H1 (cell line): ENCODE measurements at regions not wholly inside any gene's neighbourhood (a gene's known extent, or its start where the extent isn't known, plus 50 kb on each side); places are given as distances from the start of the nearest gene placed in this dataset.

Experiments used
- CTCF ChIA-PET: fragments of 300-600 bp; sonication (Branson Sonifier 250); formaldehyde crosslinking; loops from one replicate; lab custom pipeline; 2021; ENCODE audit not compliant: partially characterized antibody; lab: Charles Lee
- POLR2A ChIA-PET: fragments of 300-600 bp; sonication (Branson Sonifier 250); formaldehyde crosslinking; loops from one replicate; lab custom pipeline; 2021; ENCODE audit warnings: inconsistent platforms; ENCODE audit not compliant: partially characterized antibody; lab: Charles Lee
- DNase-seq, 2 experiments: peaks; one replicate each; pipeline versions ENCODE4 v3.0.0 to v3.0.0-alpha.2; 2010 to 2022; ENCODE audit warnings: low spot score in 2 of 2, low read depth in 1 of 2, mixed read lengths in 1 of 2
- FAIRE-seq: peaks from 2 replicates; lab custom pipeline; 2011; peaks lifted over from hg19 to GRCh38; lab: Jason Lieb, UNC
- H2AFZ ChIP-seq: 2 replicates; pipeline ENCODE4 v1.8.1; 2012; ENCODE audit warnings: low read length, inconsistent platforms
- H2AK5ac ChIP-seq: 2 replicates; pipeline ENCODE4 v1.6.1; 2013; ENCODE audit warnings: low read depth, low read length
- H2BK120ac ChIP-seq: replicated peaks from 2 replicates; pipeline ENCODE3; 2013; ENCODE audit warnings: low read depth, low read length, inconsistent platforms
- H2BK12ac ChIP-seq: 2 replicates; pipeline ENCODE4 v1.6.1; 2013; ENCODE audit warnings: low read depth, low read length
- H2BK15ac ChIP-seq: 2 replicates; pipeline ENCODE4 v1.6.1; 2013; ENCODE audit warnings: low read length
- H2BK20ac ChIP-seq: 2 replicates; pipeline ENCODE4 v1.6.1; 2013; ENCODE audit warnings: low read length
- H2BK5ac ChIP-seq: 2 replicates; pipeline ENCODE4 v1.6.1; 2013; ENCODE audit warnings: low read depth, low read length
- H3K14ac ChIP-seq: 2 replicates; pipeline ENCODE4 v1.6.1; 2013; ENCODE audit warnings: inconsistent platforms; ENCODE audit not compliant: insufficient read length
- H3K18ac ChIP-seq: 2 replicates; pipeline ENCODE4 v1.6.1; 2013; ENCODE audit warnings: low read length; ENCODE audit errors: extremely low read depth
- H3K23ac ChIP-seq: 2 replicates; pipeline ENCODE4 v1.6.1; 2013; ENCODE audit warnings: inconsistent platforms; ENCODE audit not compliant: insufficient read length
- H3K23me2 ChIP-seq: 2 replicates; pipeline ENCODE4 v1.6.1; 2013; ENCODE audit warnings: low read depth, low read length
- H3K27ac ChIP-seq: 2 replicates; pipeline ENCODE4 v1.6.1; 2011; ENCODE audit warnings: low read depth, low read length, inconsistent platforms
- H3K27me3 ChIP-seq, 4 experiments: replicated peaks in 1 of 4; 1 replicate in 1 of 4; 2 replicates in 3 of 4; pipeline versions ENCODE4 v1.6.1 to v1.8.1; 2011 to 2013; ENCODE audit warnings: low read length in 3 of 4, mild to moderate bottlenecking in 3 of 4, inconsistent platforms in 2 of 4, mixed read lengths in 2 of 4, moderate library complexity in 1 of 4; ENCODE audit not compliant: control insufficient read depth in 3 of 4, insufficient read depth in 3 of 4; ENCODE audit errors: extremely low read depth in 1 of 4
- H3K36me3 ChIP-seq, 4 experiments: 2 replicates each; pipeline versions ENCODE4 v1.6.1 to v1.8.1; 2011 to 2013; ENCODE audit warnings: mild to moderate bottlenecking in 4 of 4, low read length in 3 of 4, moderate library complexity in 2 of 4, control low read depth in 1 of 4, inconsistent platforms in 1 of 4; ENCODE audit not compliant: insufficient read depth in 4 of 4, control insufficient read depth in 2 of 4
- H3K4ac ChIP-seq: replicated peaks from 2 replicates; pipeline ENCODE3; 2013; ENCODE audit warnings: low read length, low read depth, mixed read lengths, inconsistent platforms; ENCODE audit not compliant: insufficient read length
- H3K4me1 ChIP-seq, 4 experiments: replicated peaks in 1 of 4; 1 replicate in 1 of 4; 2 replicates in 3 of 4; pipeline versions ENCODE4 v1.6.1 to v1.8.1; 2011 to 2013; ENCODE audit warnings: low read length in 3 of 4, inconsistent platforms in 2 of 4, mixed read lengths in 1 of 4; ENCODE audit not compliant: insufficient read depth in 4 of 4, control insufficient read depth in 3 of 4
- H3K4me2 ChIP-seq, 2 experiments: 2 replicates each; pipeline versions ENCODE4 v1.6.1 to v1.8.1; 2011 to 2013; ENCODE audit warnings: low read depth in 2 of 2, low read length in 2 of 2, control low read depth in 1 of 2, inconsistent platforms in 1 of 2, mild to moderate bottlenecking in 1 of 2; ENCODE audit not compliant: insufficient read depth in 1 of 2
- H3K4me3 ChIP-seq, 4 experiments: fragments of 200-600, 300-600 bp in 1 of 4; sonication (generic), shearing (Covaris generic), sonication (Bioruptor Twin) in 1 of 4; 2 replicates each; pipeline versions ENCODE4 v1.5.1 to v1.8.1; 2011 to 2016; ENCODE audit warnings: low read length in 4 of 4, low read depth in 3 of 4, control low read depth in 2 of 4, inconsistent platforms in 2 of 4, mild to moderate bottlenecking in 2 of 4, mixed read lengths in 1 of 4, moderate library complexity in 1 of 4; ENCODE audit not compliant: insufficient read depth in 2 of 4; ENCODE audit errors: extremely low read depth in 1 of 4
- H3K56ac ChIP-seq: replicated peaks from 2 replicates; pipeline ENCODE3; 2013; ENCODE audit warnings: low read depth, mild to moderate bottlenecking, mixed read lengths, low read length, inconsistent platforms; ENCODE audit not compliant: insufficient read length
- H3K79me1 ChIP-seq: 2 replicates; pipeline ENCODE4 v1.6.1; 2013; ENCODE audit warnings: low read depth, low read length, control low read depth
- H3K79me2 ChIP-seq, 2 experiments: 2 replicates each; pipeline versions ENCODE4 v1.6.1 to v1.8.1; 2012 to 2013; ENCODE audit warnings: low read length in 2 of 2, mild to moderate bottlenecking in 2 of 2, inconsistent platforms in 1 of 2; ENCODE audit not compliant: insufficient read depth in 2 of 2, control insufficient read depth in 1 of 2
- H3K9ac ChIP-seq, 4 experiments: replicated peaks in 1 of 4; 1 replicate in 1 of 4; 2 replicates in 3 of 4; pipeline versions ENCODE4 v1.6.1 to v1.8.1; 2011 to 2013; ENCODE audit warnings: low read depth in 3 of 4, low read length in 3 of 4, control low read depth in 2 of 4, mild to moderate bottlenecking in 2 of 4, moderate library complexity in 2 of 4, inconsistent platforms in 1 of 4; ENCODE audit errors: extremely low read depth in 1 of 4
- H3K9me3 ChIP-seq, 2 experiments: 2 replicates each; pipeline versions ENCODE4 v1.6.1 to v1.8.1; 2012 to 2013; ENCODE audit warnings: mild to moderate bottlenecking in 2 of 2, moderate library complexity in 2 of 2, control low read depth in 1 of 2, inconsistent platforms in 1 of 2, low read depth in 1 of 2, low read length in 1 of 2, mixed read lengths in 1 of 2; ENCODE audit not compliant: insufficient read depth in 2 of 2
- H4K20me1 ChIP-seq, 2 experiments: replicated peaks in 1 of 2; 2 replicates each; pipeline versions ENCODE3 to v1.8.1; 2011 to 2013; ENCODE audit warnings: inconsistent platforms in 2 of 2, low read length in 2 of 2, mild to moderate bottlenecking in 1 of 2; ENCODE audit not compliant: insufficient read depth in 2 of 2, control insufficient read depth in 1 of 2
- H4K5ac ChIP-seq: 2 replicates; pipeline ENCODE4 v1.6.1; 2013; ENCODE audit warnings: low read length, low read depth, mixed read lengths, inconsistent platforms; ENCODE audit not compliant: insufficient read length
- H4K8ac ChIP-seq: 2 replicates; pipeline ENCODE4 v1.8.0; 2013; ENCODE audit warnings: mild to moderate bottlenecking, moderate library complexity, low read length, inconsistent platforms; ENCODE audit not compliant: insufficient read depth; ENCODE audit errors: extremely low read depth
- H4K91ac ChIP-seq: replicated peaks from 2 replicates; pipeline ENCODE3; 2013; ENCODE audit warnings: low read length, mixed read lengths, inconsistent platforms; ENCODE audit not compliant: insufficient read length
- EZH2 ChIP-seq: fragments of 200-600 bp; sonication (generic); IDR thresholded peaks from 2 replicates; pipeline ENCODE4 v1.7.1; 2012; ENCODE audit warnings: low read depth, mild to moderate bottlenecking, moderate library complexity, low read length, inconsistent platforms; ENCODE audit not compliant: severe bottlenecking
- HDAC2 ChIP-seq, 2 experiments: fragments of 300-600 bp in 1 of 2; sonication (generic) in 1 of 2; IDR thresholded peaks; 2 replicates each; pipeline ENCODE4 v1.6.1; 2011 to 2012; ENCODE audit warnings: low read depth in 2 of 2, low read length in 2 of 2, mild to moderate bottlenecking in 2 of 2, moderate library complexity in 2 of 2, borderline replicate concordance in 1 of 2, inconsistent platforms in 1 of 2
- SUZ12 ChIP-seq: fragments of 200-600 bp; sonication (generic); IDR thresholded peaks from 2 replicates; pipeline ENCODE4 v1.6.1; 2012; ENCODE audit warnings: mild to moderate bottlenecking, inconsistent platforms, low read length, moderate library complexity, mixed read lengths
- TAF1 ChIP-seq: IDR thresholded peaks from 2 replicates; pipeline ENCODE4 v1.6.1; 2011; ENCODE audit warnings: mild to moderate bottlenecking, low read depth, low read length
- YY1 ChIP-seq: IDR thresholded peaks from 2 replicates; pipeline ENCODE4 v1.6.1; 2011; ENCODE audit warnings: low read depth, mild to moderate bottlenecking, low read length
- WGBS, 2 experiments: shearing (Covaris generic) in 1 of 2; methylation state at CpG; one replicate each; pipeline versions ENCODE4 v1.1.6 to v1.1.7; 2013 to 2015; ENCODE audit warnings: low lambda C conversion rate in 2 of 2, mixed read lengths in 2 of 2, inconsistent platforms in 1 of 2, low coverage in 1 of 2, missing lambda C conversion rate in 1 of 2; ENCODE audit not compliant: insufficient replicate concordance in 2 of 2, insufficient coverage in 1 of 2, insufficient read length in 1 of 2; ENCODE audit errors: extremely low coverage in 1 of 2, missing lambda C conversion rate in 1 of 2; 5-methylcytosine and 5-hydroxymethylcytosine counted together

DNA sequence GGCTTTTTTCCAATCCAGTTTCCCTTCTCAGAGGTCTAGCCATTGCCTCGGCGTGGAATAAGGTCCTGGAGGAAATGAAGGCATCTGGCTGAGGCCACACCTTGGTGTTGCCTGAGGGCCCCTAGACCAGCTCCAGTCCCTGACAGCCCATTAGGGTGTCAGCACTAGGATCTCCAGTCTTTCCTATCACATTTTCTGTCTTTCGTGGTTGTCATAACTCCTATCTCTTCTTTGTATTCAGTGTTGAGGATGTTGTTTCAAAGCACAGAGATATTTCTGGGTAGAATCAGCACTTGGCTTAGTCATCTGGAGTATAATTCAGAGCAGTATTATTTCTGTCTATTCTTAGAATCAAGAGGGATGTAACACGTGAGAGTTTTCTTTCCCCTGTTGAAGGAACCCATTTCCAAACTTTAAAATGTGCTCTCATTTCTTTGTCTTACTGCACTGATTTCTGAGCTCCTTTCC is 844.3 kb downstream of the KCNT2 start:
- WGBS, 2 experiments: 91% methylated on average over 4 of the region's 4 CpGs; no CpG with 5 or more reads in 1 of the 2 experiments
- no peak overlapping the region for H2AFZ ChIP-seq

More for the DNA sequence above, 844.3 kb downstream of the KCNT2 start:
- Histone ChIP-seq H3K27me3 (no peaks in the 10 kb centered on the region), H2BK12ac (no peak overlapping the region), H3K18ac (no peak overlapping the region), H3K23ac (no peak overlapping the region), H3K23me2 (no peaks in the 10 kb centered on the region), H4K8ac (no peak overlapping the region), H3K36me3 (no peaks in the 10 kb centered on the region), H2AK5ac (no peak overlapping the region), H4K20me1 (no peaks in the 10 kb centered on the region), H3K14ac (no peak overlapping the region), H3K9ac (no peak overlapping the region), H2BK15ac (no peak overlapping the region), H3K79me1 (no peaks in the 10 kb centered on the region), H3K4me2 (no peak overlapping the region), H3K4ac (no peak overlapping the region), H3K56ac (no peak overlapping the region), H3K4me1 (no peaks in the 10 kb centered on the region), H2BK5ac (no peak overlapping the region), H2BK120ac (no peak overlapping the region), H3K9me3 (no peaks in the 10 kb centered on the region; a peak in 1 of 4 replicates), H4K5ac (no peak overlapping the region), H4K91ac (no peak overlapping the region), H3K27ac (no peak overlapping the region), H3K4me3 (no peak overlapping the region), H3K79me2 (no peaks in the 10 kb centered on the region), H2BK20ac (no peak overlapping the region)
- TF ChIP-seq TAF1: no peak
- no peak for TF ChIP-seq YY1
- TF ChIP-seq EZH2: no peak
- no peak for TF ChIP-seq SUZ12
- no peak for TF ChIP-seq HDAC2 (IDR thresholded peaks at IDR 0.05; ENCODE audit: borderline replicate concordance in 1 of 2, low read depth in 2 of 2, low read length in 2 of 2)
- FAIRE-seq (no peak), DNase-seq (no peak)
- CTCF ChIA-PET: interaction anchor here (1.4 kb wide), 1 partner anchor 122 kb away, joined by 3 read pairs; no protein-coding TSS in a partner anchor
- POLR2A ChIA-PET: no interaction called here
